ENCODE measurements at regions not wholly inside any gene's neighbourhood (a gene's known extent, or its start where the extent isn't known, plus 50 kb on each side); places are given as distances from the start of the nearest gene placed in this dataset.

- DNase-seq (ENCODE audit: low read depth, low spot score): no peak
- no CpG with 5 or more reads among the region's 6 CpGs for WGBS (ENCODE audit: insufficient coverage, insufficient read length)
- no peak overlapping the region for H3K4me3 ChIP-seq (ENCODE audit: low read length)
- no peaks in the 10 kb centered on the region for H3K36me3 ChIP-seq (ENCODE audit: control insufficient read depth, insufficient read depth, low read length)
- H3K27ac ChIP-seq (ENCODE audit: low read length): no peak overlapping the region
- H3K9me3 ChIP-seq (ENCODE audit: control insufficient read depth, insufficient read depth, low read length): no peaks in the 10 kb centered on the region
- no peaks in the 10 kb centered on the region for H3K27me3 ChIP-seq (ENCODE audit: control insufficient read depth, insufficient read depth, low read length)
- no peaks in the 10 kb centered on the region for H3K4me1 ChIP-seq (ENCODE audit: control insufficient read depth, insufficient read depth, low read length)
These were observed 273.3 kb downstream of the ALDH8A1 start for GRCh38 chr6:134676307-134677281.

GRCh38 chr6:134675110-134676054, 274.5 kb downstream of the ALDH8A1 start:
- H3K27me3 ChIP-seq (ENCODE audit: control insufficient read depth, insufficient read depth, low read length): no peaks in the 10 kb centered on the region
- DNase-seq (ENCODE audit: low read depth, low spot score): no peak
- no peaks in the 10 kb centered on the region for H3K36me3 ChIP-seq (ENCODE audit: control insufficient read depth, insufficient read depth, low read length)
- H3K9me3 ChIP-seq (ENCODE audit: control insufficient read depth, insufficient read depth, low read length): no peaks in the 10 kb centered on the region
- no peak overlapping the region for H3K27ac ChIP-seq (ENCODE audit: low read length)
- WGBS (ENCODE audit: insufficient coverage, insufficient read length): no CpG with 5 or more reads among the region's 11 CpGs
- H3K4me3 ChIP-seq (ENCODE audit: low read length): no peak overlapping the region
- no peaks in the 10 kb centered on the region for H3K4me1 ChIP-seq (ENCODE audit: control insufficient read depth, insufficient read depth, low read length)

GRCh38 chr6:134674562-134674961, 275.3 kb downstream of the ALDH8A1 start:
- no peaks in the 10 kb centered on the region for H3K27me3 ChIP-seq (ENCODE audit: control insufficient read depth, insufficient read depth, low read length)
- DNase-seq (ENCODE audit: low read depth, low spot score): no peak
- no peak overlapping the region for H3K27ac ChIP-seq (ENCODE audit: low read length)
- H3K36me3 ChIP-seq (ENCODE audit: control insufficient read depth, insufficient read depth, low read length): no peaks in the 10 kb centered on the region
- no peaks in the 10 kb centered on the region for H3K4me1 ChIP-seq (ENCODE audit: control insufficient read depth, insufficient read depth, low read length)
- WGBS (ENCODE audit: insufficient coverage, insufficient read length): no CpG with 5 or more reads among the region's 2 CpGs
- no peaks in the 10 kb centered on the region for H3K9me3 ChIP-seq (ENCODE audit: control insufficient read depth, insufficient read depth, low read length)
- no peak overlapping the region for H3K4me3 ChIP-seq (ENCODE audit: low read length)

GRCh38 chr6:134669485-134669884, 280.4 kb downstream of the ALDH8A1 start:
- Histone ChIP-seq H3K9me3 (ENCODE audit: control insufficient read depth, insufficient read depth, low read length) (no peaks in the 10 kb centered on the region), H3K4me3 (ENCODE audit: low read length) (no peak overlapping the region), H3K27me3 (ENCODE audit: control insufficient read depth, insufficient read depth, low read length) (no peaks in the 10 kb centered on the region), H3K36me3 (ENCODE audit: control insufficient read depth, insufficient read depth, low read length) (no peaks in the 10 kb centered on the region), H3K4me1 (ENCODE audit: control insufficient read depth, insufficient read depth, low read length) (no peaks in the 10 kb centered on the region), H3K27ac (ENCODE audit: low read length) (no peak overlapping the region)
- no peak for DNase-seq (ENCODE audit: low read depth, low spot score)

- Histone ChIP-seq H3K4me1 (ENCODE audit: control insufficient read depth, insufficient read depth, low read length) (no peaks in the 10 kb centered on the region), H3K36me3 (ENCODE audit: control insufficient read depth, insufficient read depth, low read length) (no peaks in the 10 kb centered on the region), H3K27me3 (ENCODE audit: control insufficient read depth, insufficient read depth, low read length) (no peaks in the 10 kb centered on the region), H3K9me3 (ENCODE audit: control insufficient read depth, insufficient read depth, low read length) (no peaks in the 10 kb centered on the region), H3K4me3 (ENCODE audit: low read length) (no peak overlapping the region), H3K27ac (ENCODE audit: low read length) (no peak overlapping the region)
- DNase-seq (ENCODE audit: low read depth, low spot score): no peak
- 100% methylated on average over 2 of the region's 2 CpGs for WGBS (ENCODE audit: insufficient coverage, insufficient read length)
These were observed 282.8 kb downstream of the ALDH8A1 start for GRCh38 chr6:134667111-134667510.

GRCh38 chr6:134666125-134666524, 283.8 kb downstream of the ALDH8A1 start:
- Histone ChIP-seq H3K4me1 (ENCODE audit: control insufficient read depth, insufficient read depth, low read length) (no peaks in the 10 kb centered on the region), H3K27me3 (ENCODE audit: control insufficient read depth, insufficient read depth, low read length) (no peaks in the 10 kb centered on the region)
- no CpG with 5 or more reads among the region's 2 CpGs for WGBS (ENCODE audit: insufficient coverage, insufficient read length)

GRCh38 chr6:134665029-134665723, 284.7 kb downstream of the ALDH8A1 start:
- H3K36me3 ChIP-seq (ENCODE audit: control insufficient read depth, insufficient read depth, low read length): no peaks in the 10 kb centered on the region
- no peaks in the 10 kb centered on the region for H3K27me3 ChIP-seq (ENCODE audit: control insufficient read depth, insufficient read depth, low read length)
- no peaks in the 10 kb centered on the region for H3K9me3 ChIP-seq (ENCODE audit: control insufficient read depth, insufficient read depth, low read length)
- H3K4me1 ChIP-seq (ENCODE audit: control insufficient read depth, insufficient read depth, low read length): no peaks in the 10 kb centered on the region
- DNase-seq (ENCODE audit: low read depth, low spot score): no peak
- WGBS (ENCODE audit: insufficient coverage, insufficient read length): no CpG with 5 or more reads among the region's 10 CpGs
- no peak overlapping the region for H3K4me3 ChIP-seq (ENCODE audit: low read length)
- H3K27ac ChIP-seq (ENCODE audit: low read length): no peak overlapping the region

More at GRCh38 chr6:134666125-134666524, 283.8 kb downstream of the ALDH8A1 start:
- no peak for DNase-seq (ENCODE audit: low read depth, low spot score)
- H3K4me3 ChIP-seq (ENCODE audit: low read length): no peak overlapping the region
- no peaks in the 10 kb centered on the region for H3K36me3 ChIP-seq (ENCODE audit: control insufficient read depth, insufficient read depth, low read length)
- H3K27ac ChIP-seq (ENCODE audit: low read length): no peak overlapping the region
- H3K9me3 ChIP-seq (ENCODE audit: control insufficient read depth, insufficient read depth, low read length): no peaks in the 10 kb centered on the region

GRCh38 chr6:134663800-134664535, 285.9 kb downstream of the ALDH8A1 start:
- Histone ChIP-seq H3K4me3 (ENCODE audit: low read length) (no peak overlapping the region), H3K27ac (ENCODE audit: low read length) (no peak overlapping the region), H3K36me3 (ENCODE audit: control insufficient read depth, insufficient read depth, low read length) (no peaks in the 10 kb centered on the region), H3K9me3 (ENCODE audit: control insufficient read depth, insufficient read depth, low read length) (no peaks in the 10 kb centered on the region), H3K4me1 (ENCODE audit: control insufficient read depth, insufficient read depth, low read length) (no peaks in the 10 kb centered on the region), H3K27me3 (ENCODE audit: control insufficient read depth, insufficient read depth, low read length) (no peaks in the 10 kb centered on the region)
- no peak for DNase-seq (ENCODE audit: low read depth, low spot score)
- WGBS (ENCODE audit: insufficient coverage, insufficient read length): no CpG with 5 or more reads among the region's 3 CpGs

GRCh38 chr6:134663356-134663755, 286.5 kb downstream of the ALDH8A1 start:
- Histone ChIP-seq H3K36me3 (ENCODE audit: control insufficient read depth, insufficient read depth, low read length) (no peaks in the 10 kb centered on the region), H3K27ac (ENCODE audit: low read length) (no peak overlapping the region), H3K4me1 (ENCODE audit: control insufficient read depth, insufficient read depth, low read length) (no peaks in the 10 kb centered on the region), H3K27me3 (ENCODE audit: control insufficient read depth, insufficient read depth, low read length) (no peaks in the 10 kb centered on the region), H3K4me3 (ENCODE audit: low read length) (no peak overlapping the region), H3K9me3 (ENCODE audit: control insufficient read depth, insufficient read depth, low read length) (no peaks in the 10 kb centered on the region)
- WGBS (ENCODE audit: insufficient coverage, insufficient read length): no CpG with 5 or more reads among the region's 4 CpGs
- DNase-seq (ENCODE audit: low read depth, low spot score): no peak

All from iPS DF 6.9 (cell line).